Neural progenitor cell (in vitro differentiated cells): ENCODE measurements at regions not wholly inside any gene's neighbourhood (a gene's known extent, or its start where the extent isn't known, plus 50 kb on each side); places are given as distances from the start of the nearest gene placed in this dataset.

ENCODE experiments used
- EZH2phosphoT487 ChIP-seq: fragments of 200-600 bp; sonication (generic); IDR thresholded peaks from 2 replicates; pipeline ENCODE4 v1.6.1; 2017; ENCODE audit warnings: antibody characterized with exemption
- TF ChIP-seq, protein P1 (sequence below): fragments of 200-600 bp; sonication (generic); IDR thresholded peaks from 2 replicates; pipeline ENCODE4 v1.5.1; 2017; ENCODE audit warnings: antibody characterized with exemption, mild to moderate bottlenecking

DNA sequence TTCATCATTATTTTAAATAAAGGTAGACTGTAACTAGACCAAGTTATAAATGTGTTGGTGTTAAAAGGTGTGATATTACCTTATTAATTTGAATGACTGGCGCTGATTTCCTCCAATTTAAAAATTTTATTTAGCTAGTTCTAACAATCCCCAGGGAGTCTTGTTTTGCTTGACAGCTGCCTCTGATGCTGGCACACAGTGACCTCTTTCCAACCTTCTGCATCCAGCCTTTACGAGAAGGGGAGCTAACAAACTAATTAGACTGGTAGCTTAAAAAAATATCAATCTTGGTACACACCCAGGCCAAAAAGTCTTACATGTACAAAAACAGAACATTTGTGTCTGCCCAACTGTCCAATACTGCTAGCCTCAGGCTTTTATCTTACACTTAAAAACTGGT is 51.8 kb upstream of the ENPEP start:
- TF ChIP-seq, protein P1, sequence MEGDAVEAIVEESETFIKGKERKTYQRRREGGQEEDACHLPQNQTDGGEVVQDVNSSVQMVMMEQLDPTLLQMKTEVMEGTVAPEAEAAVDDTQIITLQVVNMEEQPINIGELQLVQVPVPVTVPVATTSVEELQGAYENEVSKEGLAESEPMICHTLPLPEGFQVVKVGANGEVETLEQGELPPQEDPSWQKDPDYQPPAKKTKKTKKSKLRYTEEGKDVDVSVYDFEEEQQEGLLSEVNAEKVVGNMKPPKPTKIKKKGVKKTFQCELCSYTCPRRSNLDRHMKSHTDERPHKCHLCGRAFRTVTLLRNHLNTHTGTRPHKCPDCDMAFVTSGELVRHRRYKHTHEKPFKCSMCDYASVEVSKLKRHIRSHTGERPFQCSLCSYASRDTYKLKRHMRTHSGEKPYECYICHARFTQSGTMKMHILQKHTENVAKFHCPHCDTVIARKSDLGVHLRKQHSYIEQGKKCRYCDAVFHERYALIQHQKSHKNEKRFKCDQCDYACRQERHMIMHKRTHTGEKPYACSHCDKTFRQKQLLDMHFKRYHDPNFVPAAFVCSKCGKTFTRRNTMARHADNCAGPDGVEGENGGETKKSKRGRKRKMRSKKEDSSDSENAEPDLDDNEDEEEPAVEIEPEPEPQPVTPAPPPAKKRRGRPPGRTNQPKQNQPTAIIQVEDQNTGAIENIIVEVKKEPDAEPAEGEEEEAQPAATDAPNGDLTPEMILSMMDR: no peak
- no peak for TF ChIP-seq EZH2phosphoT487
